HG03565 (cell line): ENCODE measurements at regions not wholly inside any gene's neighbourhood (a gene's known extent, or its start where the extent isn't known, plus 50 kb on each side); places are given as distances from the start of the nearest gene placed in this dataset.

Experiments
- ATAC-seq: cut with Tn5 transposase; IDR thresholded peaks from one replicate; pipeline ENCODE4 v1.9.1; 2021; ENCODE audit warnings: mild to moderate bottlenecking, moderate library complexity; ENCODE audit not compliant: unreplicated experiment

DNA sequence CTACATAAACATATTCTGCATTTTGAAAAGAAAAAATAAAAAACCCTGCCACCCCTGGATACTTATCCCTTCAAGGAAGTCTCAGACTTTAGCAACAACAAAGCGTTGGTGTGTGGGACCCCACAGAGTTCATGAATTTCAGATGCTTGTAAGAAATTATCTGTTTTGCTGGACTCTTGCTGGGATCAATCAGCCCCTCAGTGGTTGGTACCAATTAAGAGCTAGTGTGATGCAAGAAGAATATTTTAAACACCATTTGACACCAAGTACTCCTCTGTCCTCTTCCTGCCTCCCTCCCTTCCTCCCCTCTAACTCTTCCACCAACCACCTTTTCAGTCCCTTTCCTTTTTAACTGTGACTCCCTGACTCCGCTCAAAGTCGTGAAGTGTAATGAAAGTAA is 51.5 kb downstream of the SST start:
- no peak for ATAC-seq

GRCh38 chr3:187617213-187617612 is 53.0 kb downstream of the SST start:
- no peak for ATAC-seq

DNA sequence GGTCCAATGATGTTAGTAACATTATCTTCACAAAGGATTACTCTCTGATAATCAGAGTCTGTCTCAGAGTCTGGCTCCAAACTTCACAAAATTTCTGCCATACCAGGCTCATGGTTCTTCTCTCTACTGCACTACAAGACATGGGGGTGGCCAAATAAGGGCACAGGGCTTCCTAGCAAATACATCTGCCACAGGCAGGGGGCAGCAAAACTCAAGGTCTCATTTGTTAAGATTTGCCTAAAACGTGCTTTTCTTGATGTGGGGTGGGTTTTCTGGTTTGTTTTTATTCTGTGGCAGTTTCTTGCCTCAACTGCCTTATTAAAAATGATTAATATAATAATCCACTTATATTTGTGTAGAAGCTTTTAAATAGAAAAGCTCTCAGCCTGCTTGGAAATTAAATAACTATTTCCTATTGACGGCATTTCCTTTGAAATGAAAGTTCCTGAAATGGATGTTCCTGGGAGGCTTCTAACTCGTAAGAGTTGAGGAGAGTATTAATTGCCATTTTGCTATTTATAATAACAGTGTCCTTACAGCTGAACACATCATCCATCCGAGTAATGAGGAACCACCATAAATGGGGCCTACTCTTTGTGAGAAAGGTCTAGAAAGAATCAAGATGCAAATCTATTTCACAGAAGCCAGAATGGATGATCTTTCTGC is 53.8 kb downstream of the SST start:
- ATAC-seq: peak; percentile 67

DNA sequence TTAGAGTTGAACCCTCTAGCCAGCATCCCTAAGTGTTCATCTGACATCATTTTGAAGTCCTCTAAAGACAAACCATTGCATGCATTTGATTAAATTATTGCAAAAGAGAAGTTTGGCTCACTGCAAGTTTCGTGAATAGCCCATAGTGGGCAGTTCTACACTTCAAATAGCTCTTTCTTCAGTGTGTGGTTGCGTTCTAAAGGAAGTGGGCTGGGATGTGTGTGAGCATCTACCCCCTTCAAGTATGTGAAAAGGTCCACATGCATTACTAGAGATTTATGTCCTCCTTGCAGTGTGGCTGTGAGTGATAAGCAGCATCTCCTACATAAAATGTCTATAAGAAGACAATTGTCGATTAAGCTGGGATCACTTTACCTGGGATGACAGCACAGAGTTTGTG is 54.6 kb downstream of the SST start:
- no peak for ATAC-seq

- no peak for ATAC-seq
Observed at GRCh38 chr3:187612656-187613055, 57.5 kb downstream of the SST start.

DNA sequence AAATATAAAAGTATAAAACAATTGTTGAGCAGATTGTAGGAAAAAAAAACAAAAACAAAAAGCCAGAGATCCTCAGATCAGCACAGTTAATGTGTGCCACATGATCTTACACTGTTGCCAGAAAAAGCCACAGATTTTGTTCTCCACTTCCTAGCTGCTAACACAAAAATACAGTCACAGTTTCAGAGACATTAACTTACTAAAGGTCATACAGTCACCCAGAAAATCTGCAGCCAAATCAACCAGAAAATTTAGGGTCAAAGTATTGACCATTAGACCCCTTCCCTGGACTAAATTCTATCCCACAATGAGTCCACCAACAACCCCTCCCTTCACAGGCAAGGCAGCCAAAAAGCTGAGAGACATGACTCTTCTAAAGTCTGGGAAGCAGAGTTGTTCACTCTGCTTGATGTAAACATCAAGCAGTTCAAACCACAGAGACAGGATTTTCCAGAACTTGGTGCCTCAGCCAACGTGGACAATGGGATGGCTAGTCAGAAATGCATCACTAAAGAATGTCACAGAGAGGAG is 59.1 kb downstream of the SST start:
- no peak for ATAC-seq

DNA sequence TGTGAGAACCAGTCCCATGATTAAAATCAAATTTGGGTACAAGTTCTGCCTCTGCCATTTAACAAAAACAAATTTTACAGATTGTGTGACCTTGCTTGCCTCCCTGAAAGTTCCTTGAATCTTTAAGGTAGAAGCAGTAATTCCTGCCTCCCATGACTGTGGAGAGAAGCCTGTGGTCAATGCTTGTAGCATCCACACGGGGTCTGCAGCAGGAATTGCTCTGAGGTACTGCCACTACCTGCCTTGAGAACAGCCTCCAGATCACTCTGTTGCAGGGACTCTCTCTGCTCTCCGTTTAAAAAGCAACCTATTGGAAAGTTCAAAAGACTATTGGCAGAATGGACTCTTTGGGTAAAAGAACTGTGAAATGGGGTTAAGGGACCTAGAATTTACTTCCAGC is 75.9 kb downstream of the SST start:
- no peak for ATAC-seq

GRCh38 chr3:187593451-187593850 is 76.7 kb downstream of the SST start:
- ATAC-seq: no peak

DNA sequence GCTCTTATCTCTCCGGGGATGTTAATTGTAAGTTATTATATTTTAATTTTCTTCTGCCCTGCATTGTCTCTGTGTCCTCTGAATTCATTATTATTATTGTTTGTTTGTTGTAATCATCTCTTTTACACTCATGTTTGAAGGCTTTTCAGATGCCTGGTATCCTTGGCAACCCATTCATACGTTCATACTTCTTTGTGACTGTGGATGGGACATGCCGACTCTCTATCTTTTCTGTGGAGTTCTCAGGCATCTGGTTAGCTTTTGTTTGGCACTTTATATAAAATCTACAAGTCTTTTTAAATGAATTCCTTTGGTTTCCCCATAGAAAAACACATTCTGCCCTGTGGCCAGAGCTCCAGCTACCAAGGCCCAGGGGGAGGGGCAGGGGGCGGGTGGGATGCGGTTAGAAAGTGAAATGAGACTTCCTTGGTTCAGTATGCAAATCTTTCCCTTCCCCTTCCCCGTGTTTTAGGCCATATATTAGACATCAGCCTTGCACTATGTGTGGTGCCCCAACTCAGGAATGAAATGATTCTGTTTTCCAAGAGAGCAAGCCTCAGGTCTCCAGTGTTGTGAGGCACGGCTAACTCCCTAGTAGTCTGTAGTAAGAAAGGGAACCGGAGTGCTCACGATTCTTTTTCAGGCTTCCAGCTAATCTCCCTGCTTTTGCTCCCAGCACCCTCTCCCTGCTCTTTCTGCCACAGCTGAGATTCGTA is 79.2 kb downstream of the SST start:
- ATAC-seq: no peak

DNA sequence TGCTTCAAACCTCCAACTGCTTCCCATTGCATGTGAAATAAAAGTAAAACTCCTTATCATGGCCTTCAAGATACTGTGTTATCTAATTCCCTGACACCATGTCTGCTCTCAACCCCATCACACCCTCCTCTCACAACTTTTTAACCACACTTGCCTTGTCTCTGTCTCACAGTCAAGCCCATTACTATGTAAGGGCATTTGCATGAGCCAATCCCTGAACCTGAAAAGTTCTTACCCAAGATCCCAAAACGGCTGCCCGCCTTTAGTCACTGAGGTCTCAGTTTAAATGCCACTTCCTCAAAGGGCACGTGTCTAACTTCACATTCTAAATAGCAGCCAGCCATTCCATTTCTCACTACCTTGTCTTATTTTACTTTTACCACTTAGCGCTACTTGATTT is 83.1 kb downstream of the SST start:
- ATAC-seq: no peak

GRCh38 chr3:187586226-187586625 is 84.0 kb downstream of the SST start:
- no peak for ATAC-seq

DNA sequence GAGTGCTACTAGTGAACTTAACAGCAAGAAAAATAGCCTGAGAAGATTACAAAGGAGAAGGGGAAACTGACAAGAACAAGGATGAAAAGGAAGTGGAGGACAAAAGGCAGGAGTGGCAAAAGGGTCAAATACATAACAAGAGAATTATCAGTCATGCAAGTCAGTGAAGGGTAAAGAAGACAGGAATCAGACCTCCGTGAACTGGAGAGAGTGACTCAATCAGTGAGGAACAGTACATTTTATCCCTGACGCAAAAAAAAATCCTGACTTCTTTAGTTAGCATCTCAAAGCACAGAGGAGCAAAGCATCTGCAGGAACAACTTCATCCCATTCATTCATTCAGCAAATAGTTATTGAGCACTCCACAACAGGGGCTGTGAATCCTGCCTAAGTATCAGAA is 97.8 kb downstream of the SST start:
- ATAC-seq: no peak

DNA sequence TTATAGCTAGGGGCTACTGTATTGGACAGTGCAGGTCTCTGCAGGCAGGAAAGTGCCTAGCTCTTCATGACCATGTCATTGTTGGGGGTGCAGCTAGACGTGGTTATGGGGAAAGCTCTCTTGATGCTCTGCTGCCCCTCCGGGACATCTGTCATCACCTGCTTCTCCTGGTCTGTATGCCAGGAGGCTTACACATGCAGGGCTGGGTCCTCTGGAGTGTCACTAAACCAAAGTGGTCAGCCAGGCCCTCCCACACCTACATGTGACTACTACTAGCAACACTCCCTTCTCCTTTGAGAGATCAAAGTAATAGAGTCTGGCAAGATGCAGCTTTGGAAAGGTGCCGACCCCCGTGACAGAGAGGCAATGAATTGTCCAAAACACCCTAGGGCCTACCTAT is 98.5 kb downstream of the SST start:
- no peak for ATAC-seq

DNA sequence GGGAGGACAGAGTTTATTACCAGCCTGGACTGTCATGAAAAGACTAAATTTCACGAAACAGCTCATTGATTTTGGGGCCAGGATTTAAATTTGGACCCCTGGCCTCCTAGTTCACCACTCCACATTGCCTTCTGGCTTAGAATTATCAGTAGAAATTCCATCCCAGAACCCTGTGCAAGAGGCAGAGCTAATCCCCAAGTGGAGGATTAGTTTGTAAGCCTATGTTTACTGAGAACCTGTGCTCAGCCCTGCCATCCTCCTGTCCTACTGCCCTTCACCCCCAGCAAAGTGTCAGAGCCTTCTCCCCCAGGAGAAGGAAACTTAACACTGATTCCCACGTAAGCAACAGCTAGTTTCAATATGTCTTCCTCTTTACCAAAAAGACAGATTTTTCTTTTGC is 99.4 kb downstream of the SST start:
- ATAC-seq: no peak

- ATAC-seq: no peak
Observed at GRCh38 chr3:187568171-187568570, 102.0 kb downstream of the SST start.

- no peak for ATAC-seq
Observed at GRCh38 chr3:187567661-187568121, 102.5 kb downstream of the SST start.

- no peak for ATAC-seq
Observed at GRCh38 chr3:187567021-187567420, 103.2 kb downstream of the SST start.

GRCh38 chr3:187565701-187566100 is 104.5 kb downstream of the SST start:
- ATAC-seq: no peak

GRCh38 chr3:187558990-187559389 is 111.2 kb downstream of the SST start:
- ATAC-seq: no peak

DNA sequence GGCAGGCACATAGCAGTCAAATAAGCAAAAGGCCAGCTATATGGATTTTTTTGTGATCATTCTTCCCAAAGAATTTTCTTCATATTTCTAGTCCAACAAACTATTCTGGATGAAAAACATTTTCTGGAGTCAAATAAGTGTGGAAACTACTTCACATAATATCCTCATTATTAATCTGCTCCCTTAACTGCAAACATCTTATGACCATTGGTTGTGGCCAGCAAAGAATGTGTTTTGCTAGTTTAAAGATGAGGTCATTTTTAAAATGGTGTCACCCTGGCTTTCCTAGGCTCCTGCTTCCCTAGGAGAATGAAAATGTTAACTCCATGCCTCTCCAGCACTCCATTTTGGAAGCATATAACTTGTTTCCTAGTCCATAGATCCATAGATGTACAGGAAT is 118.8 kb downstream of the SST start:
- no peak for ATAC-seq

DNA sequence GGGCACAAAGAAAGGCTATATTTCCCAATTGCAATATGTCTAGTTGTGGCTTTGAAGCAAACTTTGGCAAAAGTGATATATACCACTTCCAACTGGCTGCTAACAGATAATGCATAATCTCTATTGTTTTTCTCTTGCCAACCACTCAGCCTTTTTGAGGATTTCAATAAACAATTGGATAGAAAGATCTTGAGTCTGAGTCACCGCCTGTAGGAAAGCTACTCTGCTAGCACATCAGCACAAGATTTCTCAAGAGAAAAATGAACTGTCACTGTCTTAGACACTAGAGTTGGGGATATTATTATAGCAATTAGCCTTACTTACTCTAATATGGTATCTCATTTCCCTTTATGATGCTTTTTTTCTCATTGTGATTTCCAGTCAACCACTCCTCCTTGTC is 119.7 kb downstream of the SST start:
- ATAC-seq: no peak

GRCh38 chr3:187545366-187545765 is 124.8 kb downstream of the SST start:
- no peak for ATAC-seq
